ENCODE measurements at regions not wholly inside any gene's neighbourhood (a gene's known extent, or its start where the extent isn't known, plus 50 kb on each side); places are given as distances from the start of the nearest gene placed in this dataset.

GRCh38 chr22:44438056-44438455, 60.0 kb downstream of the RTL6 start:
- TF ChIP-seq CTCF (IDR thresholded peaks at IDR 0.05) = no peak
- TF ChIP-seq POLR2A (IDR thresholded peaks at IDR 0.05) = no peak
